Activated CD4-positive, alpha-beta T cell treated with anti-CD3 and anti-CD28 coated beads, Interleukin-2, amount 50 U/mL, for 24 hours (primary cell): ENCODE measurements at regions not wholly inside any gene's neighbourhood (a gene's known extent, or its start where the extent isn't known, plus 50 kb on each side); places are given as distances from the start of the nearest gene placed in this dataset.

Source experiments
- DNase-seq, 2 donors: peaks; one replicate each; pipeline ENCODE4 v3.0.0-alpha.2; 2020; ENCODE audit warnings: low read depth in 1 of 2, low spot score in 1 of 2

- DNase-seq = no peak
Observed at GRCh38 chr15:68871507-68871906, 50.8 kb upstream of the ANP32A start.

- DNase-seq = no peak
Observed at GRCh38 chr15:68874788-68875187, 54.1 kb upstream of the ANP32A start.

- peak; percentile 87 to 93 for DNase-seq
Observed at GRCh38 chr15:68875377-68876116, 54.8 kb upstream of the SPESP1 start.

- DNase-seq = no peak
Observed at GRCh38 chr15:68877626-68878025, 52.7 kb upstream of the SPESP1 start.

GRCh38 chr15:68880382-68880781 is 49.9 kb upstream of the SPESP1 start:
- DNase-seq = no peak
